Smooth muscle cell (in vitro differentiated cells): ENCODE measurements at regions not wholly inside any gene's neighbourhood (a gene's known extent, or its start where the extent isn't known, plus 50 kb on each side); places are given as distances from the start of the nearest gene placed in this dataset. TPM values are rescaled to one million over a fixed set of nuclear protein-coding genes. Genes with fewer than 3 reads are reported as not detected.

Experiments
- DNase-seq: peaks from one replicate; lab custom pipeline; 2025; ENCODE audit not compliant: unreplicated experiment; lab: John Stamatoyannopoulos, UW
- H2AFZ ChIP-seq: fragments of 200-600 bp; sonication (generic); 2 replicates; pipeline ENCODE4 v1.6.0; 2016; ENCODE audit warnings: antibody characterized with exemption, low read depth, mild to moderate bottlenecking
- H3F3A ChIP-seq: fragments of 200-600 bp; sonication (generic); 2 replicates; pipeline ENCODE4 v1.6.0; 2017; ENCODE audit warnings: antibody characterized with exemption, low read depth
- H3K27ac ChIP-seq: fragments of 200-600 bp; sonication (generic); 2 replicates; pipeline ENCODE4 v1.5.1; 2016; ENCODE audit warnings: low read depth, mild to moderate bottlenecking
- H3K27me3 ChIP-seq: fragments of 200-600 bp; sonication (generic); 2 replicates; pipeline ENCODE4 v1.6.1; 2016; ENCODE audit warnings: low read depth, mild to moderate bottlenecking
- H3K36me3 ChIP-seq: fragments of 200-600 bp; sonication (generic); 2 replicates; pipeline ENCODE4 v1.5.1; 2016; ENCODE audit warnings: low read depth
- H3K4me1 ChIP-seq: fragments of 200-600 bp; sonication (generic); 2 replicates; pipeline ENCODE4 v1.5.1; 2016; ENCODE audit warnings: low read depth
- H3K4me2 ChIP-seq: fragments of 200-600 bp; sonication (generic); 2 replicates; pipeline ENCODE4 v1.6.0; 2016; ENCODE audit warnings: mild to moderate bottlenecking
- H3K4me3 ChIP-seq: fragments of 200-600 bp; sonication (generic); 2 replicates; pipeline ENCODE4 v1.5.1; 2016; ENCODE audit warnings: mild to moderate bottlenecking
- H3K79me2 ChIP-seq: fragments of 200-600 bp; sonication (generic); 2 replicates; pipeline ENCODE4 v1.6.0; 2016; ENCODE audit warnings: low read depth, mild to moderate bottlenecking
- H3K9ac ChIP-seq: fragments of 200-600 bp; sonication (generic); 2 replicates; pipeline ENCODE4 v1.6.0; 2016; ENCODE audit warnings: low read depth
- H3K9me3 ChIP-seq: fragments of 200-600 bp; sonication (generic); replicated peaks from 2 replicates; pipeline ENCODE4 v1.5.1; 2016; ENCODE audit warnings: low read depth
- H4K20me1 ChIP-seq: fragments of 200-600 bp; sonication (generic); 2 replicates; pipeline ENCODE4 v1.6.0; 2016; ENCODE audit warnings: low read depth
- WGBS: methylation state at CpG from one replicate; pipeline ENCODE4 v1.1.7; 2016; ENCODE audit warnings: low lambda C conversion rate; 5-methylcytosine and 5-hydroxymethylcytosine counted together
- small RNA-seq: library from RNA; depleted of rRNA; stranded (forward); fragments of <200 nt; gene quantifications from one replicate; pipeline ENCODE3, GENCODE V24; 2014
- TF ChIP-seq, protein P1 (sequence below): fragments of 200-600 bp; sonication (generic); IDR thresholded peaks from 2 replicates; pipeline ENCODE4 v1.5.1; 2017; ENCODE audit warnings: borderline replicate concordance, mild to moderate bottlenecking, antibody characterized with exemption; ENCODE audit not compliant: insufficient read depth, poor library complexity, severe bottlenecking

GRCh38 chr4:166675411-166675810 is 558.9 kb downstream of the SPOCK3 start:
- H3K9ac ChIP-seq, result no peak overlapping the region
- H3K27ac ChIP-seq, result peak overlapping the region; percentile 48
- no peaks in the 10 kb centered on the region for H4K20me1 ChIP-seq
- H2AFZ ChIP-seq, result peak overlapping the region; percentile 4
- TF ChIP-seq, protein P1, sequence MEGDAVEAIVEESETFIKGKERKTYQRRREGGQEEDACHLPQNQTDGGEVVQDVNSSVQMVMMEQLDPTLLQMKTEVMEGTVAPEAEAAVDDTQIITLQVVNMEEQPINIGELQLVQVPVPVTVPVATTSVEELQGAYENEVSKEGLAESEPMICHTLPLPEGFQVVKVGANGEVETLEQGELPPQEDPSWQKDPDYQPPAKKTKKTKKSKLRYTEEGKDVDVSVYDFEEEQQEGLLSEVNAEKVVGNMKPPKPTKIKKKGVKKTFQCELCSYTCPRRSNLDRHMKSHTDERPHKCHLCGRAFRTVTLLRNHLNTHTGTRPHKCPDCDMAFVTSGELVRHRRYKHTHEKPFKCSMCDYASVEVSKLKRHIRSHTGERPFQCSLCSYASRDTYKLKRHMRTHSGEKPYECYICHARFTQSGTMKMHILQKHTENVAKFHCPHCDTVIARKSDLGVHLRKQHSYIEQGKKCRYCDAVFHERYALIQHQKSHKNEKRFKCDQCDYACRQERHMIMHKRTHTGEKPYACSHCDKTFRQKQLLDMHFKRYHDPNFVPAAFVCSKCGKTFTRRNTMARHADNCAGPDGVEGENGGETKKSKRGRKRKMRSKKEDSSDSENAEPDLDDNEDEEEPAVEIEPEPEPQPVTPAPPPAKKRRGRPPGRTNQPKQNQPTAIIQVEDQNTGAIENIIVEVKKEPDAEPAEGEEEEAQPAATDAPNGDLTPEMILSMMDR, result no peak
- 13% methylated on average over 4 of the region's 4 CpGs for WGBS
- H3K79me2 ChIP-seq, result no peaks in the 10 kb centered on the region
- peaks cover 16% of the 10 kb centered on the region for H3F3A ChIP-seq
- no peaks in the 10 kb centered on the region for H3K27me3 ChIP-seq
- H3K4me3 ChIP-seq, result no peak overlapping the region
- no peaks in the 10 kb centered on the region for H3K36me3 ChIP-seq
- no peaks in the 10 kb centered on the region for H3K9me3 ChIP-seq
- peaks cover 3% of the 10 kb centered on the region for H3K4me1 ChIP-seq
- H3K4me2 ChIP-seq, result peak overlapping the region; percentile 26
- DNase-seq, result peak; percentile 1

GRCh38 chr4:166680796-166681195 is 553.5 kb downstream of the SPOCK3 start:
- Histone ChIP-seq H3F3A (peaks cover 10% of the 10 kb centered on the region), H3K79me2 (no peaks in the 10 kb centered on the region), H3K27ac (peak overlapping the region; percentile 9), H2AFZ (no peak overlapping the region), H3K27me3 (no peaks in the 10 kb centered on the region), H3K36me3 (no peaks in the 10 kb centered on the region), H3K9me3 (no peaks in the 10 kb centered on the region), H3K4me3 (no peak overlapping the region), H3K9ac (no peak overlapping the region), H4K20me1 (no peaks in the 10 kb centered on the region), H3K4me2 (peak overlapping the region; percentile 6), H3K4me1 (no peaks in the 10 kb centered on the region)
- DNase-seq, result no peak
- TF ChIP-seq, protein P1, result no peak
- 7% methylated on average over 1 of the region's 1 CpG for WGBS

GRCh38 chr4:166682200-166682599 is 552.1 kb downstream of the SPOCK3 start:
- Histone ChIP-seq H3K27ac (no peak overlapping the region), H3K4me3 (no peak overlapping the region), H3K9me3 (no peaks in the 10 kb centered on the region), H3K4me1 (no peaks in the 10 kb centered on the region), H3K36me3 (no peaks in the 10 kb centered on the region), H4K20me1 (no peaks in the 10 kb centered on the region), H3F3A (peaks cover 15% of the 10 kb centered on the region), H2AFZ (no peak overlapping the region), H3K4me2 (no peak overlapping the region), H3K27me3 (no peaks in the 10 kb centered on the region), H3K9ac (no peak overlapping the region), H3K79me2 (no peaks in the 10 kb centered on the region)
- 66% methylated on average over 3 of the region's 3 CpGs for WGBS
- TF ChIP-seq, protein P1, result no peak
- DNase-seq, result no peak

Small RNA genes lying in the stretch of these regions (small RNA-seq; reads per million reads assigned to genes)
- not detected for gene RF00019
